Hindlimb muscle (tissue), 1 donor: ENCODE measurements at regions not wholly inside any gene's neighbourhood (a gene's known extent, or its start where the extent isn't known, plus 50 kb on each side); places are given as distances from the start of the nearest gene placed in this dataset.
"Not testable (repeated sequence)": the region's sequence is repeated elsewhere in the genome, so short reads cannot be mapped to it uniquely, and the experiment has no call there.

Source experiments
- DNase-seq: peaks from one replicate; pipeline ENCODE4 v3.0.0-alpha.2; 2013

DNA sequence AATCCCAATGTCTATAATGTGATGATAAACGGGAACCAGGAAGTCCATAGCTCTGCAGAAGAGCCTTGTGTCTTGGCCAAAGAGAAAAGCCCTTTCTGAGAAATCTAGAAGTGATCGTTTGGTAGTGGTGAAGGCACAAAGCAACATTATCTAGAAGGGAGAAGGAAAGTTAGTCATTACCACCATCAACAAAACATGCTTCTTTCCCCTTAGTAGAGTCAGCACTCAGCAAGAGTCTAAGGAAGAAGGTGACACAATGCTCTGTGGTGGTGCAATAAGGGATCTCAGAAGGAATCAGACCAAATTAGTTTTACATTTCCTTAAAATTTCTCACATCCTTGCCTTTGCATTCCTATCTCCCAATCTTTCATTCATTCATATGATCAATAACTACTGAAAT is 134.4 kb upstream of the PRDX6 start:
- DNase-seq = no peak

DNA sequence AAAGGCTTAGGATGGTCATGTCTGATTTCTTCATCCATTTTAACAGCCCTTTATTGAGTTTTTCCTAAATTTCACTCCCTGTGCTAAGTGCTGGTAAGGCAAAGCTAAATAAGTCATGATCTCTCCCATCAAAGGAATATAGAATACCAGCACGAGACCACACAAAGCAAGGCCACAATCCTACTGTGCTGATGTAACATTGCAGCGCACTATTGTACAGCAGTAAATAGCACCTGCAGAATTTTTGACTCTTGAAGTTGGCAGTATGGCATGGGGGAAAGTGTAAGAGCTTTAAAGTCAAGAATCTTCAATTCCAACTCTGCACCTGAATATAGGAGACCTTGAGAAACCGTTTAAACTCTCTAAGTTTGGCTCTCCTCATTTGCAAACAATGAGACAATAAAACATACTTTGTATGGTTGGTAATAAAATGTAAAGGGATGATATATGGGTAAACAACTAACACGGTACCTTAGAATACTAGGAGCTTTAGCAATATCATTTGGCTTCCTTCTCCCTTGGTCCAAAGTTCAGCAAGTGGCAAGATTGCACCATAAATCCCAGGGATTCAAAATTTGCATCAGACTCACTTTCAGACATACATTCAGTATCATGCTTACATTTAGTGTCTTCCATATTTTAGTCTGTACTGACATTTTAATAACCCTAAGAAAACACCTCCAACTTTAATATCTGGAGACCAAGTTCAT is 132.9 kb upstream of the PRDX6 start:
- no peak for DNase-seq

DNA sequence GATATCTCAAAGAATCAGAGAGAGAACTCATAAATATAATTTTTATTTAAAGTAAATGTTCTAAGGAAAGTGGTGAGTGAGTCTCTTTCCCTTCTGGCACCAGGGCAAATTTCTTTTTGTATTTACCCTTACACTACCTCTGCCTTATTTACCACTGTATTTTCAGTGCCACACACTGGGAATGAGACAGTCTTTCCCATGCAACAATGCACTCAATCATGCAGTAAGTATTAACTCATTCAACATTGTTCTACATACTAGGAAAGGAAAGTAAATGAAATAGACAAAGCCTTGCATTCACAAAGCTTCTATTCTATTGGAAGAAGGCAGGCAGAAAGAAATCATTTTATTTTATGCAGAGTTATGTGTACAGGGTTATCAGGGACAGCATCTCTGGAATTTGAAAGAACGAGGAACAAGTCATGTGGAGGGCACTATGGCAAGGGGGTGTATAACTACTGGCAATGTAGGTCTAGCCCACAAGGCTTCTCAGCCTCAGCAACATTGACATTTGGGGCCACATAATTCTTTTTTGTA is 129.8 kb upstream of the PRDX6 start:
- DNase-seq = no peak

GRCh38 chr1:173352635-173353034 is 124.5 kb upstream of the PRDX6 start:
- not testable (repeated sequence) for DNase-seq

GRCh38 chr1:173353350-173353749 is 123.8 kb upstream of the PRDX6 start:
- no peak for DNase-seq

DNA sequence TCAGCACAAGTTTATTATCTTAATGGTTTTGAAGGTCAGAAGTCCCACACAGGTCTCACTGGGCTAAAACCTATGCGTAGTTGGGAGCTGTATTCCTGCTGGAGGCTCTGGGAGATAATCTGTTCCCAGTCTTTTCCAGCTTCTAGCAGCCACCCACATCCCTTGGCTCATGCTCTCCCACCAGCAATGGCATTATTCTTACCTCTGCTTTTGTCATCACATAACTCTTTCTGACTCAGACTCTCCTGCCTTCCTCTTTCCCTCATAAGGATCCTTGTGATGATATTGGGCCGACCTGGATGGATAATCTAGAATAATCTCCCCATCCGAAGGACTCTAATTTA is 122.2 kb upstream of the PRDX6 start:
- no peak for DNase-seq

DNA sequence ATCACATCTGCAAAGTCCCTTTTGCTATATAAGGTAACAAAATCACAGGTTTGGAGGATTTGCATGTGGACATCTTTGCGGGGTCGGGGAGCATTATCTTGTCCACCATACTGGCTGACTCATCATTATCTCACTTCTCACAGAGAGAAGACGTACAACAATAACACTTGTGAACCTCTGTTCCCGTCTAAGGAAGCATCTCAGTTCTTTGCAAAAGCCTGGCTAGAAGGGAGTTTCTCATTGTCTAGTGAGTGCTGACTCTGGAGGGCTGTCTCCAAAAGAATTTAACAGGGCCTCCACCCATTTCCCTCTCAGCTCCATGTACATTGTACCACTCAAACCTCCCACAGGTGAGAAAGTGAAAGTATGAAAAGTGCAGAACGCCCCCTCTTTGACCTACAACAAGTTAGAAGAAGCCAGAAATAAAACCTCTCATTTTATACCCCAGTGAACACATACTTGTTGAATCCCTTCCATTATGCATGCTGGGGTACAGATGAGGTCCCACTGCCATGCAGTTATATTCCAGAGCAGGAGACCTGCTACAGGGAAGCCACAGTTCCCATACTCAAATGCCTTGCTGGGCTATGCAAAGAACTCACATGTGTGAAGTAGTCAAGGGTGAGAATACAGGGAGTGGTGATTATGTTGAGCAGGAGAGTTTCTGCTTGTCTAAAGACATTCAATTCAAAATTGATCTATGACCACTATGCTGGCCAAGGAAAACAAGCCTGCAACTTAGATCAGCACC is 121.7 kb upstream of the PRDX6 start:
- no peak for DNase-seq

DNA sequence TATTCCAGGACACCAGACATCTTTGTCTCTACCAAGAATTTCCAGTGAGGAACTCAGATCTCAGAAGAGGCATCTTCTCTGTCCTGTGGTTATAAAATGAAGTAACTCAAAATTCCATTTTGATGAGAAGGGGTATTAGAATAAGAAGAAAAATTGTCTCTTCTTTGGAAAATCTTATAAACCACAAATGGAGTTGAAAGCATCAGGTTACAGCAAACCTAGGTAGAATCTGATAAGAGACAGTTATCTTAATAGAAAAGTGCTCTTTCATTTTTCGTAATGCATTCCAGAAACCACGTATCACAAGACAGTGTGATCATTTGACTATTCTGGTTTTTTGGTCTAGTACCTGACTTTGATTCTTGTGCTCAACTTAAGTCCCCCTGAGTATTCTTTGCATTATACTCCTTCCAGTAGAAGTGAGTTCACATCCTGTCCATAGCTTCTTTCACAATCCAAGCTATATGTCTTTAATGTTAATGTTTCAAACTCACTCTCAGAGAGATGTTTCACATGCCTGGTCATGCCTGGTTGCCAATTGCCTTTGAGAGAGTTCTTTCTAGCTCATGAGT is 120.9 kb upstream of the PRDX6 start:
- no peak for DNase-seq

DNA sequence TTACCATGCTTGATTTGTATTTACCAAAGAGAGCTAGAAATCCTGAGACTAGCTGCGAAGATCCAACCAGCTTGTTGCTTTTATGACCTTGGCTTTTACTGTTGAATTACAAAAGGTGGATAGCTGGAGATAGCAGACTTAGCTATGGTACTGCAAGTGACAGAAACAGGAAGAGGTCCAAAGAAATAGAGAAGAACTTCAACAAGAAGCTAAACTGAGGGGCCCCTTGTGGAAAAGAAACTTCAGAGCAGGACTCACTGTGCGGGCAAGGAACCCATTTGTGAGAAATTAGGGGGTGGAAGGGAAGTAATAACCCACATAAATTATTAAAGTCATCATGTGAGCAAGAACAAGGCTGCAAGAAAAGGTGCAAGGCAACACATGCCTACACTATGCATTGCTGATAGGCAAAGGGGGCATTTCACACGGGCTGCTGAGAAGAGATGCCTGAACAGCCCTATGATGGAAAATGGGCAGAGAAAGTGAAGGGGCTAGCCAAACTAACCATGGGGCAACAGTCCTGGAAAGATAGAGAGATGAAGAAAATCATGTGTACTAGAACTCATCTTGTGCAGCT is 116.6 kb upstream of the PRDX6 start:
- no peak for DNase-seq

DNA sequence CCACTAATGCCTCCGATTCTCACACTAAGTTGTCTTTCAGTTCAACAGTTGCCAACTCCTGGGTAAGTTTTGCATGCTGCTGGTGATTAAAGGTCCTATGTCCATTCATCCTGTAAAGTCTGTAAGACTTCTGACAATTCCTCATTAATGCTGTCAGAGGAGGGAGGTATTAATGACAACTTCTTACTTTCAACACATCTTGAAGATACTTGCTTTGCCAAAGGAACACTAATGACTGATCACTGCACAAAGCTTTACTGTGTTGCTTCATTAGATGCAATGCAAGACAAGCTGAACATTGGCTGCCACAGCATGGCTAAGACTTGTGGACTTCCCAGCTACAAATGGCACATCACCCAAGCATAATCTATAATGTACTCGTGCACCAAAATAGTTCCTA is 114.6 kb upstream of the PRDX6 start:
- DNase-seq = no peak

GRCh38 chr1:173364827-173365226 is 112.3 kb upstream of the PRDX6 start:
- DNase-seq = no peak

- DNase-seq = no peak
These were observed 111.8 kb upstream of the PRDX6 start for GRCh38 chr1:173365341-173365740.

DNA sequence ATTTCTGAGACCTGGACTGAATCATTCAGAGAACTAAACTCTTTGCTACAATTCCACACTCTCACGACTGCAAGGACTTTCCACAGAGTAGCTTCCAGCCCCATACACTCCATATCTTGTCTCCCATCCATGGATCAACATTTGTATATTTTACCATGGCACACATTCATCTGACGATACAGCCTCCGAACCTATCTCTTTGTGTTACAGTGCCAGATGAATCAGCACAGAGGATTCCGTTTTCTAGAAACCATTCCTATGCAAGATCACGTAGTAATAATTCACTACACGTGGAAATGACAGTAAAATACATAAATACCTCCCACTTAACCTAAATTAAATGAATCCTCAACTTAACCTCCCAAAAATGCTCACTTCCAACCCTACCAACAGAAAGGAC is 110.0 kb upstream of the PRDX6 start:
- DNase-seq = no peak

DNA sequence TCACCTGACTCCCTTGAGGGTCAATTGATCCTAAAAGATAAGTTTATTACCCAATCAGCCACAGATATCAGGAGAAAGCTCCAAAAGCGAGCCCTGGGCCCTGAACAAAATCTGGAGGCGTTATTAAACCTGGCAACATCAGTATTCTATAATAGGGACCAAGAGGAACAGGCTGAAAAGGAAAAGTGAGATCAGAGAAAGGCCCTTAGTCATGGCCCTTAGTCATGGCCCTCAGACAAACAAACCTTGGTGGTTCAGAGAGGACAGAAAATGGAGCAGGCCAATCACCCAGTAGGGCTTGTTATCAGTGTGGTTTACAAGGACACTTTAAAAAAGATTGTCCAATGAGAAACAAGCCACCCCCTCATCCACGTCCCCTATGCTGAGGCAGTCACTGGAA is 106.5 kb upstream of the PRDX6 start:
- DNase-seq = not testable (repeated sequence)

- DNase-seq = not testable (repeated sequence)
These were observed 101.1 kb upstream of the PRDX6 start for GRCh38 chr1:173376065-173376464.

DNA sequence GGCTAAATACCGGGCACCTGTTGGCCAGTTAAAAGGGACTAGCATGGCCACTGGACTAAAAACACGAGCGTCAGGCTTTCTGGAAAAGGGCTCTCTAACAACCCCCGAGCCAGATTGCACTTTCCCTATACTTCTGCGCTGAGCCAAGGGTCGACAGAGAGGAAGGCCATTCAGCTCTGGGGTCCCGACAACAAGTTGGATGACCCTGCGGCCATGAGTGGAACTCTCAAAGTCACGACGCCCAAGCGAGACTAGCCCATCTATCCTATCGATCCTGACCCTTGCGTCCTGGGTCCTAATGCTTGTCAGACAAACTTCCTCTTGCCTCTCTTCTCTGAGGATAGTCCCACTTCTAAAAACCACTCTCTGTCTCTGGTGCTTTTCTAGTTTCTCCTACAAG is 99.9 kb upstream of the PRDX6 start:
- no peak for DNase-seq

GRCh38 chr1:173383351-173383750 is 93.8 kb upstream of the PRDX6 start:
- no peak for DNase-seq

DNA sequence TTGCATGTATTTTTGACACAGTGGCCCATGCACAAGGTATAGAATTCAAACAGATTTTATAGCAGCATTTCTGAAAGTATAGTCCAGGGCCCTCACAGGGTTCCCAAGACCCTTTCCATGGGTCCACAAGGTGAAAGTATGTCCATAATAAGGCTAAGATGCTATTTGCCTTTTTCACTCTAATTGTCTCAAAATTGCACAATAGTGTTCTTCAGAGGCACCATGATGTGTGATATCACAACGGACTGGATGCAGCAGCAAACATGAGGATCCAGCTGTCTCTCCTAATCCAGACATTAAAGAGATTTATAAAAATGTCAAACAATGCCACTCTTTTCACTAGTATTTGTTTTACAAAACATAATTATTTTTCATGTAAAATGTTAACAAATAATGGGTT is 88.8 kb upstream of the PRDX6 start:
- DNase-seq = no peak

GRCh38 chr1:173392895-173393658 is 84.1 kb upstream of the PRDX6 start:
- DNase-seq = no peak

GRCh38 chr1:173393659-173394000 is 83.5 kb upstream of the PRDX6 start:
- no peak for DNase-seq

GRCh38 chr1:173394813-173395212 is 82.3 kb upstream of the PRDX6 start:
- DNase-seq = not testable (repeated sequence)

- DNase-seq = no peak
These were observed 81.4 kb upstream of the PRDX6 start for GRCh38 chr1:173395762-173396161.
